Medulla oblongata (tissue), 1 donor: ENCODE measurements at regions not wholly inside any gene's neighbourhood (a gene's known extent, or its start where the extent isn't known, plus 50 kb on each side); places are given as distances from the start of the nearest gene placed in this dataset.

ENCODE experiments used
- DNase-seq: peaks from one replicate; pipeline ENCODE4 v3.0.0-alpha.2; 2015; ENCODE audit errors: extremely low spot score

DNA sequence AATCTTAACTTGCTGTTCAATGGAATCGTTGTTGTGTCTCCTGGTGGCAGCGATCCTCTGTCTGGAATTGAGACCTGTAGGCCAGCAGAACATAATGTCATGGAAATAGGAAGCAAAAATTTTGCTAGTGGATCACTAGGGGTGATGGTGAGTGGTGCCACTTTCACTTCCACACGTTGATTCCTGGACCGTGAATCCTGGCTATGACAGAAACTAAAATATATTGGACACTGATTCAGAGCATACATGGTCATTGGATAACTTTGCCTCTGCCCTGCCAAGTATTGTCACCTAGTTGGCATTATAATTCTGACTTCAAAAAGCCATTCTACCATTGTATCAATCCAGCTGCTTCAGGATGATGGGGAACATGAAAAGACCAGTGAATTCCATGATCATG lies 353.2 kb downstream of the IRX1 start:
- DNase-seq: no peak

DNA sequence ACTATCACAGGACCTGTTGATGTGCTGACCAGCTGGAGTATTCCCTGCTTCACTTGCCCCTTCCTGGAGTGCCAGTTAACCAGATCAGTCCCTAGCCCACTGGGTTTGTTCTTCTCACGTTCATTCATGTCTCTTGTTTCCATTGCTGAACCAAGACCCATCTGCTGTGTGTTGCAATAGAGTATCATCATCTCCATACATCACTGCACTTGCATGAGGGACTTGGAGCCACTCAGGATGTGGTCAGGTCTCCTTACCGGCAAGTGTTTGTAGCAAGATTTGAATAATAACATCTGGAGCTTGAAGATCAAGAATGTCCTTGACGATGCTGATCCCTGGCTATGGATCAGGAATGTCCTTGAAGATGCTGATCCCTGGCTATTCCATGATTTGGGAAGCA lies 358.6 kb downstream of the IRX1 start:
- no peak for DNase-seq

DNA sequence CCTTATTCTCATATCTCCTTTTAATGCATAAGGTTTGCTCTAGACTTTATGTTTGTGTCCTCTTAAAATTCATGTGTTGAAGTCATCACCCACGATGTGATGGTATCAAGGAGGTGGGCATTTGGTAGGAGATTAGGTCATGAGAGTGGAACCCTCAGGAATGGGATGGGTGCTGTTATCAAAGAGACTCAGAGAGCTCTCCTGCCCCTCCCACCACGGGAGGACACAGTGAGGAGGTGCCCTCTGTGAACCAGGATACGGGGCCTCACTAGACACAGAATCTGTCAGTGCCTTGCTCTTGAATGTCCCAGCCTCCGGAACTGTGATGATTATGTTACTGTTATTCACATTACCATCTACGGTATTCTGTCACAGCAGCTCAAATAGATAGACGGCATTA lies 359.0 kb downstream of the IRX1 start:
- no peak for DNase-seq

DNA sequence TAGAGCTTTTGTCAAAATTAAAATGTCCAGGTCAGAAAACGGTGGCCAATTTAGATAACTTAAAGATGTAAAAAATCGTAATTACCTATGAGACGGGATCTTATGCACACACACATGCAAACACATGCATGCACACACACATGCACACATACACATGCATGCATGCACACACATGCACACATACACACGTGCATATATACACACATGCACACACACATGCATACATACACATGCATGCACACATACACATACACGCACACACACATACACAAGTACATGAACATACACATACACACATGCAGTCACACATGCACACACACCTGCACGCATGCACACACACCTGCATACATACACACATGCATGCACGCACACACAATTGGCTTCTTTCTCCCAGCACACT lies 362.0 kb downstream of the IRX1 start:
- DNase-seq: no peak

DNA sequence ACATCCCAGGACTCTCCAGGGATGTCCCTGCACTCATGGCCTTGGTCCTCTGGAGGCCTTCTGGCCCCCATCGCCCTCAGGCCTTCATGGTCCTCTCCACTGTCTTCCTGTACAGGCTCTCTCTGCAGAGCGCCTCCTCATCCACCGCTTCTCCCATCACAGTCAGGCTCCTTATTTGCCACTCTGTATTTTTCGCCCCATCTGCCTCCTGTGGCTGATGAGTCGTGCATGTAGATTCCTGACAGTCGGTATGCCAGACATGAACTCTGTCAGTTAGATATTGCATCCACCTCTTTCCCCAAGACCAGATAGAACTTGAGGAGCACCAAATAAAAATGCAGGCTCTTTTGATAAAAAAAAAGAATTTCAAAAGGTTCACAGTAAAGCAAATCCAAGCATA lies 362.8 kb downstream of the IRX1 start:
- DNase-seq: no peak

GRCh38 chr5:3962113-3962512 lies 366.5 kb downstream of the IRX1 start:
- DNase-seq: no peak

GRCh38 chr5:3963652-3964051 lies 368.0 kb downstream of the IRX1 start:
- DNase-seq: no peak

DNA sequence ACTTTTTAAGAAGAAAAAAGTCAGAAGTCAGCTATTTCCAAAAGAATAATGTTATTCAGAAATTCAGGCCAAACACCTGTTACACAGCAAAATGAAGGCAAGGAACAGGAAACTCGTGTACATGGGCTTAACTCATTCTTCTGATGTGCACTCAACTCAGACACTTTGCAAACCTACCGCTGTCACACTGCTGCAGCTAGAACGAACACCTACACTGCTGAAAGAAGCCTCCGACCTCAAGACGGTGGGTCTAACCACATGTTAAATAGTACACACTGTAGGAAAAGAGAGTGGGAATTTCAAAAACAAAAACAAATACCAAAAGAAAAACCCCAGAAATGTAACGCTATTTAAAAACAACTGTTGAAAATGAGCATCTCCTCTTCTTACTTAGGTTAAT lies 384.5 kb downstream of the IRX1 start:
- DNase-seq: no peak

GRCh38 chr5:3987867-3988266 lies 392.2 kb downstream of the IRX1 start:
- no peak for DNase-seq

DNA sequence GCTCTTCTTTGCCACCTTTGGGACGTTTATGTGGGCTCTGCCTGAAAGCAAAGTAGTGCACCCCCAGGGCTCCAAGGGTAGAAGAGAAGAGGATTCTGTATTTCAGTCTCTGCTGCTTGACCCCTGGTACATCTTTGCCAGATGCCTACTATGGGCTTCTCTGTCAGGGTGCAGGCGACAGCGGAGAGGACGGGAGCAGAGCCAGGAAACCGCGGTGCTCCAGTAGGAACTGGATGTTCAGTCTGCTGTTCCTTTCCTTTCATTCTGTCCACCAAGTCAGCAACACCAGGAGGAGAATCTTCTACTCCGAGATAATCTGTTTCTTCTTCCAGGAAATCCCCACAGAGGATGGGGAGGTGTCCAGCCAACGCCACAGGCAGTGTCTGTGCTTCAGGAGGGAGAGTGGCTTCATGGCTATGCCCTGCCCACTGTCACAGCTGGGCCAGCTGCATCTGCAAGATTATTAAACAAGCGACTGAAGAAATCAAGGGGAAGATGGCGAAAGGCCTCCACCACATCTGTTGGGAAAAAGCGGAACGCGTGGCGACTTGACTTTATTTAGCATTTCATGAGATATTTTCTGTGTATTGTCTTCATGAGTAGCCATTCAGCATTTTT lies 398.3 kb downstream of the IRX1 start:
- no peak for DNase-seq

GRCh38 chr5:3994628-3995027 lies 399.0 kb downstream of the IRX1 start:
- no peak for DNase-seq

DNA sequence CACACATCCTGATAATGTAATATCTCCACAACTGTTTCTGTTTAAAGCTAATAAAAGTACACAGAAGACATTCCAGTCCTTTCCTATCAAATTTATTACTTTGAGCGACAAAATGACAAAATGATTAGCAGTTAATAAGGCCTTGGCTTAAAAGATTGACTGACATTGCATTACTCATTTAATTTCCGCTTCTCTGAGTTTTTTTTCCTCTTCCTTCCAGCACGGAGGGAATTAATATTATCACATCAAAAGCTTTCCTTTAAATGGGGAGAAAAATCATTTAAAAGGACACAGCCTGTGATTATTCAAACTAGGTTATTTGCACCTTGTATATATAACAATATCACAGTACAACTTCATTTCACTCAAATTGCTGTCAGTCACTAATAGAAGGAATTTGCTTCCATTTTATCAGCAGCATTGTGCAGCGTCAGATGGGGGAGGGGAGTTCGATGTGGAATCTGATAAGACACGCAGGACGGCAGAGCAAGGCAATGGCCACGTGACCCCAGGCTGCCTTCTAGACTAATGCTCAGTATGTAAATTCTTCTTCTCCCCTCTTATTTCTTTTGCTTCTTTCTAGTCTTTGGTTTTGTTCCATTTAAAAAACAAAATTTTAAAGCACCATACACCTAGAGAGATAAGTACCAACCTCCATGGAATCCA lies 400.5 kb downstream of the IRX1 start:
- DNase-seq: no peak

GRCh38 chr5:3996707-3997336 lies 401.2 kb downstream of the IRX1 start:
- no peak for DNase-seq

GRCh38 chr5:3997670-3998069 lies 402.0 kb downstream of the IRX1 start:
- no peak for DNase-seq

- no peak for DNase-seq
Observed at GRCh38 chr5:3999929-4000328, 404.3 kb downstream of the IRX1 start.

GRCh38 chr5:4001004-4001403 lies 405.4 kb downstream of the IRX1 start:
- DNase-seq: no peak

DNA sequence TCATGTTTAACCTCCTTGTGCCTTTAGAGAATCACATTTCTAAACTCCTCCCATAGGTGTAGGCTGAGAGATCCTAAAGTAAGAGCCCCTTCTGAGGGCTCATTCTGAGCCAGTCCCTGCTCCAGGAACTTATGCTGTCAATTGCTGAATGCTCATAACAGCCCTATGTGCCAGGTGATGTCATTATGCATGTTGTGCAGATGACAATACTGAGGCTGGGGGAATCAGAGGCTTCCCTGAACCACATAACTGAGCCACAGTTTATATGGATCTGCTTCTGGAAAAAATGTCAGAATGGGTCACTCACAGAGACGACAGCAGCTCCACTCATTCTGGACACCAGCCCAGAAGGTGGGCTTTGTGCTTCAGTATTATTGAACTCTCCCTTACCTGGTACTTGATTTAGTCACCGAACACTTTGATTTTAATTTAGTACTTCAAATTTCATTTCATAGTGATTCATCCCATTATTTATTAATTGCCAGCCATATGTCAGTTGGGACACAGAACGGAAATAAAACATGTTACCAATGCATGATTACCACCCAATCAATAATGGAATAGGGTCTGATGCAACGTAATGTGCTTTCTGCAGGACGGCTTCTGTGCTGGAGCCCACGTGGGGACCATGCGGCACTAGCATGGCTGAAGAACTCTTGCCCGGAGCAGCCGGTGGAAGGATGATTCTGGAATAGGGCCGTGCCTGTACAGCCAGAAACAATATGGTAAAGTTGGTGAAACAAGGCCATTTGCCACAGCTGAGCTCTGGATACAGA lies 406.3 kb downstream of the IRX1 start:
- DNase-seq: no peak

GRCh38 chr5:4005335-4005734 lies 409.7 kb downstream of the IRX1 start:
- DNase-seq: no peak

DNA sequence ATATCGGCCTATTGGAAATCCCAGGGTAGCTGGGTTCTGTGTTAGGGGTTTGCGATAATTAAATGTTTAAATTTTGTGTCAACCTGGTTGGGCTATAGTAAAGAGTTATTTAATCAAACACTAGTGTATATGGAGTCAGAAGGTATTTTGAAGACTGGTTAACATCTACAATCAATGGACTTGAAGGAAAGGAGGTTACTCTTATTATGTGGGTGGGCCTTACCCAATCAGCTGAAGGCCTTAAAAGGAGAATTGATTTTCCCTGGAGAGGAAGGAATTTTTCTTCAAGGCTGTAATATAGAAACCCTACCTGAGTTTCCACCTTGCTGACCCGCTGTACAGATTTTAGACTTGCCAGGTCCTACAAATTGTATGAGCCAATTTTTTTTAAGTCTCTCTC lies 411.4 kb downstream of the IRX1 start:
- DNase-seq: no peak

DNA sequence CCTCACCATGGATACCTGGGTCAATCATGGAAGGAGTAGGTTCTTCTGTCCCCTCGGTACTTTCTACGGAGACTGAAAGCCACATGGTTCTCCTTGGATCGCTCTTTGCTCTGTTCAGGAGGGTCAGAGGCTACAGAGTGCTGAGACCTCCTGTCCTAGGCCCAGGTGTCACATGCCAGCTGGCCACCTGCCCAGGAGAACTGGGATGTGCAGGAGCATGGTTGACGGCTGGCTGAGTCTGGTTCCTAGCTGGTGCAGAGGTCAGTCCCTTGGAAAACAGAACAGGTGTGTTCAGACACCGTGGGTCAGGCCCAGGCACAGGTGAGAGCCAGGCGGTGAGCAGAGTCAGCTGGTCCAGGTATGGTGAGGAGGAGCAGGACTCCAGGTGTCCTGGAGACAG lies 416.3 kb downstream of the IRX1 start:
- DNase-seq: no peak

DNA sequence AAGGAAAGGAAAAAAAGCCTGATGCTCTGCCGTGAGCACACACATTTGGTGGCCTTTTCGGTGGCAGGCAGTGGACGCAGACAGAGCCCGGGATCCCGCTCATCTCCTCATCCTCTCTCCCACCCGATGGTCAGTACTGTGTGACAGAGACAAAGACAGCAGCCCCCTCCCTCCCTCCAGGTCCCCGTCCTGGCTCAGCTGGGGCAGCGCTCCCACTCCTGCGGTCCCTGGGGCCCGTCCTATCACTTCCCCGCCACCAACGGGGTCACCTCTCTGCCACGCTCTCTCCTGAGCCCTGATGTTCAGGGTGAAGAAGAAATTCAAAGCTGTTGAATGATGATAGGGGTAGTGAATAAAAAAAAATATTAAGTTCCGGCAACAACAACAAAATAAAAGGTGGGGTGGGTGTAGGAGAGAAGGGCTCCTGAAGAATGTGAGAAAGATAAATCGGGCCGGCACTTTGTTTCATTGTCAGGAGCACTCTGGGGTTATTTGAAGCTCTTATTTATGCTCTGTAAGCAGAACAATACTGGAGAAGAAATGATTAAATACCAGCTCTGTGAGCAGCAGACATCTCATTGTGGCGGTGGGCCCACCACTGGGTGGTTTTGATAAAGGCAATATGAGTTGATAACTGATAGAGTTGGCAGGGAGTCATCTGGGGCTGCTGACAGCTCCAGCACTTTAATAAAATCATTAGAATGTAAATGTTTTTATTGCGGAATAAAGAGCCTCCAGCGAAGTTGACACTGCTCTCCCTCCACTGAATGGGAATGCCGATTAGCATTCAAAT lies 417.7 kb downstream of the IRX1 start:
- DNase-seq: no peak

GRCh38 chr5:4015709-4016108 lies 420.1 kb downstream of the IRX1 start:
- DNase-seq: no peak
